Neural crest cell (in vitro differentiated cells): ENCODE measurements at regions not wholly inside any gene's neighbourhood (a gene's known extent, or its start where the extent isn't known, plus 50 kb on each side); places are given as distances from the start of the nearest gene placed in this dataset.

Experiments
- DNase-seq: peaks from one replicate; pipeline ENCODE4 v3.0.0; 2021; ENCODE audit warnings: low read depth, mixed read lengths, low spot score
- H3K27ac Mint-ChIP-seq: one replicate; pipeline ENCODE4 v1.8.0; 2021; ENCODE audit warnings: mild to moderate bottlenecking, mixed read lengths; ENCODE audit not compliant: unreplicated experiment
- H3K27me3 Mint-ChIP-seq: 2 replicates; pipeline ENCODE4 v1.8.0; 2021; ENCODE audit warnings: low read depth, mild to moderate bottlenecking, mixed read lengths
- H3K36me3 Mint-ChIP-seq: 2 replicates; pipeline ENCODE4 v1.8.0; 2021; ENCODE audit warnings: low read depth, mild to moderate bottlenecking, mixed read lengths
- H3K4me1 Mint-ChIP-seq: 2 replicates; pipeline ENCODE4 v1.8.0; 2021; ENCODE audit warnings: mixed read lengths
- H3K4me3 Mint-ChIP-seq: one replicate; pipeline ENCODE4 v1.8.0; 2021; ENCODE audit warnings: mild to moderate bottlenecking, mixed read lengths
- H3K9me3 Mint-ChIP-seq: 2 replicates; pipeline ENCODE4 v1.8.0; 2021; ENCODE audit warnings: mixed read lengths
- CTCF ChIP-seq: fragments of 200-600 bp; sonication (generic); conservative IDR thresholded peaks from 2 replicates; pipeline ENCODE4 v1.5.0; 2021; ENCODE audit warnings: antibody characterized with exemption, mild to moderate bottlenecking

- DNase-seq, result no peak
- no peak for TF ChIP-seq CTCF
- no peak overlapping the region for H3K27ac Mint-ChIP-seq
- no peaks in the 10 kb centered on the region for H3K9me3 Mint-ChIP-seq
- H3K4me3 Mint-ChIP-seq, result no peak overlapping the region
- no peaks in the 10 kb centered on the region for H3K27me3 Mint-ChIP-seq
- peaks cover 4% of the 10 kb centered on the region for H3K4me1 Mint-ChIP-seq
- no peaks in the 10 kb centered on the region for H3K36me3 Mint-ChIP-seq
Observed at GRCh38 chr4:132504438-132504837, 644.7 kb upstream of the PCDH10 start.

GRCh38 chr4:132506568-132506967 is 642.5 kb upstream of the PCDH10 start:
- DNase-seq, result no peak
- no peaks in the 10 kb centered on the region for H3K36me3 Mint-ChIP-seq
- H3K27me3 Mint-ChIP-seq, result no peaks in the 10 kb centered on the region
- TF ChIP-seq CTCF, result no peak
- H3K4me3 Mint-ChIP-seq, result no peak overlapping the region
- H3K4me1 Mint-ChIP-seq, result peaks cover 4% of the 10 kb centered on the region
- H3K9me3 Mint-ChIP-seq, result no peaks in the 10 kb centered on the region
- no peak overlapping the region for H3K27ac Mint-ChIP-seq

DNA sequence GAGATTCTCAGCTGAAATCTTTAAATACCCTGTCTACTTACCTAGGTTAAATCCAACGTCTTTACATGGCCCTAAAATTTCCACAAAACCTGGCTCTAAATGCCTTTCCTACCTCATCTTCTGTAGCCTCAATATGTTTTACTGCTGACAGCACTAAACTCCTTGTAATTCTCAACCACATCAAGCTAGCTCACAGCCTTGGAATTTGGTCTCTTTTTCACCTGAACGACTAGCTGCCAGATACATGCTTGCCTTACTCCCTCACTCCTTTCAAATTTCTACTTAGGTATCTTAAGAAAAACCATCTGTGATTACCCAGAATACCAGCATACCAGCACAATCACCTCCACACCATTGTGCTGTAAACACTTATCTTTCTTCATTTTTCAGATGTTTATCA is 635.6 kb upstream of the PCDH10 start:
- H3K27me3 Mint-ChIP-seq, result no peaks in the 10 kb centered on the region
- H3K27ac Mint-ChIP-seq, result no peak overlapping the region
- no peak for TF ChIP-seq CTCF
- no peaks in the 10 kb centered on the region for H3K36me3 Mint-ChIP-seq
- no peak for DNase-seq
- H3K4me1 Mint-ChIP-seq, result no peaks in the 10 kb centered on the region
- H3K9me3 Mint-ChIP-seq, result no peaks in the 10 kb centered on the region
- no peak overlapping the region for H3K4me3 Mint-ChIP-seq

DNA sequence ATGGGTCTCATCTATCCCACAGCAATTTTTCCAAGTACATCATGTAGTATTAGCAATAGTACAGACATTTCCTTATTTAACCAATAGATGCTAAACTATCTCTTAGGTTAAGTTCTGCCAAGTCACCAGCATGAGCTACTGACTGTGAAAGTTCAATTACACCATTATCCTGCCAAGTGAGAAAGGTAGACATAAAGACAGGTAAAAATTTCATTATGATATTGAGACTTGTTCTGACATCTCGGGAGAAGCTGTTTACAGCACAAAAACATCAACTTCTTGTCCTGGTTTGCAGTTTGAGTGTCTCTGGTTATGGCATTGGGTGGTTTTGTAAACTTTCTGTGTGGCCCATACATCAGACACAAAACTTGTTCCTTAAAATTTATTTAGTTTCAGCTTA is 622.4 kb upstream of the PCDH10 start:
- Mint-ChIP-seq H3K9me3 (no peaks in the 10 kb centered on the region), H3K36me3 (no peaks in the 10 kb centered on the region), H3K4me3 (no peak overlapping the region), H3K27ac (no peak overlapping the region), H3K27me3 (no peaks in the 10 kb centered on the region), H3K4me1 (no peaks in the 10 kb centered on the region)
- no peak for DNase-seq
- TF ChIP-seq CTCF, result no peak

- H3K27me3 Mint-ChIP-seq, result no peaks in the 10 kb centered on the region
- DNase-seq, result no peak
- no peak overlapping the region for H3K27ac Mint-ChIP-seq
- H3K4me3 Mint-ChIP-seq, result no peak overlapping the region
- no peak for TF ChIP-seq CTCF
- no peaks in the 10 kb centered on the region for H3K36me3 Mint-ChIP-seq
- H3K9me3 Mint-ChIP-seq, result no peaks in the 10 kb centered on the region
- H3K4me1 Mint-ChIP-seq, result no peaks in the 10 kb centered on the region
Observed at GRCh38 chr4:132527817-132528216, 621.3 kb upstream of the PCDH10 start.

GRCh38 chr4:132530861-132531260 is 618.2 kb upstream of the PCDH10 start:
- H3K27me3 Mint-ChIP-seq, result no peaks in the 10 kb centered on the region
- no peak overlapping the region for H3K4me3 Mint-ChIP-seq
- no peak overlapping the region for H3K27ac Mint-ChIP-seq
- no peak for DNase-seq
- no peaks in the 10 kb centered on the region for H3K4me1 Mint-ChIP-seq
- no peak for TF ChIP-seq CTCF
- H3K9me3 Mint-ChIP-seq, result no peaks in the 10 kb centered on the region
- no peaks in the 10 kb centered on the region for H3K36me3 Mint-ChIP-seq
